22Rv1 (cell line): ENCODE measurements at regions not wholly inside any gene's neighbourhood (a gene's known extent, or its start where the extent isn't known, plus 50 kb on each side); places are given as distances from the start of the nearest gene placed in this dataset.

ENCODE experiments used
- H3K27ac ChIP-seq: fragments of 450-650 bp; 2 replicates; pipeline ENCODE4 v1.5.1; 2017
- CTCF ChIP-seq: fragments of 450-650 bp; IDR thresholded peaks from 2 replicates; pipeline ENCODE4 v1.5.1; 2017; ENCODE audit warnings: mild to moderate bottlenecking
- ZFX ChIP-seq: fragments of 450-650 bp; IDR thresholded peaks from 2 replicates; pipeline ENCODE4 v1.6.1; 2017; ENCODE audit warnings: antibody characterized with exemption, borderline replicate concordance

GRCh38 chr11:28525636-28526405 lies 417.6 kb downstream of the METTL15 start:
- H3K27ac ChIP-seq, result no peak overlapping the region
- TF ChIP-seq CTCF (no peak), ZFX (no peak)

GRCh38 chr11:28524098-28524497 lies 415.9 kb downstream of the METTL15 start:
- no peak for TF ChIP-seq ZFX
- no peak for TF ChIP-seq CTCF
- H3K27ac ChIP-seq, result no peak overlapping the region

DNA sequence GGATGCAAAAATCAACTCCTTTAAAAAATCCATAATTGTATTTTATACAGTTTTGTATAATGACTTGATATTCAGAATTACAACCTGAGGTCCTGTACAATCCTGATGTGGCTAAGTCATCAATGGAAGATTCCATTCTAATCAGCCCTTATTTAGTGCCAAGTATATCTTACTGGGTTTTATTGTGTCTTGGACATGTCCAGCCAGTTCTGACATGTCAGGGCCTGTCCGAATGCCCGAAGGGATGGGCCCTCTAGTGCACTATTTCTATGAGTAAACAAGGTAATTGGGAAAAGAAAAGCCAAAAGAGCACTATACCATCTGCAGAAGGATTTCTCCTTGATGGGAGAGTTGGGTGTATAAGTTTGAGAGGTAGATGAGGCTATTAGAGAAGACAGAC lies 412.9 kb downstream of the METTL15 start:
- TF ChIP-seq ZFX, result no peak
- no peak for TF ChIP-seq CTCF
- H3K27ac ChIP-seq, result no peak overlapping the region

DNA sequence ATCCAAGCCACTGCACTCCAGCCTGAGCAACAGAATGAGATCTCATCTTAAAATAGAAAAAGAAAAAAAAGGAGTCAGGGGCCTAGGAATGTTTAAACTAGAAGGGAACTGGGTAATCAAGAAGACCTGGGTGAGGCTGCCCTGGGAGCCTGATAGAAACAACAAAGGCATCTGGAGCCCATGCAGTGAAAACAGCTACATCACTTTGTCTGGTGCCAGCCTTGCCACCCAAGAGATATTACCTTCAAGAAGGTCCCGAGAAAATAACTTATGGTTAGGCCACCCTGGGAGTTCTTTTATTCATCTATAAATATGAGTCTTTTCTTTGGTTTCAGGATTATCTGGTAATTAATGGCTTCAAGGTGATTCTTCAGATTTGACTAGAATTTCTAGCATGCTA lies 412.1 kb downstream of the METTL15 start:
- TF ChIP-seq CTCF (no peak), ZFX (no peak)
- H3K27ac ChIP-seq, result no peak overlapping the region

DNA sequence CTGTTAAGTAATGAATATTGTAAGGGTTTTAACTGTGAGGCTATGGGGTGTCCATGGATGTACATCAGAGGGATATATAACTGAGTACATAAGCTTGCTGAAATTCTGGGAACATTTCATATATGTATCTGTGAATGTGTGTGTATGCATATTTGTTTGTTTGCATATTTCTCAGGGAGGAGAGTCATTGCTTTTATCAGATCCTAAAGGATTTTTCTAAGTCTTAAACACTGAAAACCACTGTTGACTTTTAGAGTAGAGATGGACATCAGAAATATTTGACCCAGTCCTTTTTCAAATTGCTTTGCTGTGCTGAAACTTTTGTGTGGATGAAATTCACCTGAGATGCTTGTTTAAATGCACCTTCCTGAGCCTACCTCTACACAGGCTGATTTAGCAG lies 410.6 kb downstream of the METTL15 start:
- no peak for TF ChIP-seq ZFX
- no peak for TF ChIP-seq CTCF
- no peak overlapping the region for H3K27ac ChIP-seq

- no peak overlapping the region for H3K27ac ChIP-seq
- TF ChIP-seq CTCF (no peak), ZFX (no peak)
Measured at GRCh38 chr11:28517621-28518020, 409.4 kb downstream of the METTL15 start.

GRCh38 chr11:28514391-28514790 lies 406.2 kb downstream of the METTL15 start:
- H3K27ac ChIP-seq, result no peak overlapping the region
- TF ChIP-seq CTCF, result no peak
- no peak for TF ChIP-seq ZFX
